ENCODE measurements at regions not wholly inside any gene's neighbourhood (a gene's known extent, or its start where the extent isn't known, plus 50 kb on each side); places are given as distances from the start of the nearest gene placed in this dataset.
"Not testable (repeated sequence)": the region's sequence is repeated elsewhere in the genome, so short reads cannot be mapped to it uniquely, and the experiment has no call there.

GRCh38 chr2:87567093-87567492 is 180.8 kb upstream of the PLGLB2 start:
- not testable (repeated sequence) for H3K4me2 ChIP-seq (ENCODE audit: low read depth, low read length); H3K27me3 ChIP-seq (replicated peaks; ENCODE audit: insufficient read depth, low read length); H3F3A ChIP-seq (ENCODE audit: insufficient read depth, low read length); DNase-seq; H4K20me1 ChIP-seq (ENCODE audit: insufficient read depth, low read length); H3K27ac ChIP-seq (ENCODE audit: low read length); H3K79me2 ChIP-seq (ENCODE audit: low read length); H3K4me1 ChIP-seq (ENCODE audit: low read length); H3K4me3 ChIP-seq (ENCODE audit: low read length); H3K9ac ChIP-seq (ENCODE audit: low read length); H3K36me3 ChIP-seq (replicated peaks; ENCODE audit: insufficient read depth, low read length); H2AFZ ChIP-seq (ENCODE audit: low read length); H3K9me2 ChIP-seq (replicated peaks; ENCODE audit: insufficient read depth, low read length); H3K9me3 ChIP-seq (replicated peaks; ENCODE audit: insufficient read depth, low read length)

GRCh38 chr2:87567912-87568311 is 180.0 kb upstream of the PLGLB2 start:
- not testable (repeated sequence) for H3K27me3 ChIP-seq (replicated peaks; ENCODE audit: insufficient read depth, low read length); H3F3A ChIP-seq (ENCODE audit: insufficient read depth, low read length); H3K9ac ChIP-seq (ENCODE audit: low read length); H3K4me1 ChIP-seq (ENCODE audit: low read length); H2AFZ ChIP-seq (ENCODE audit: low read length); H3K9me2 ChIP-seq (replicated peaks; ENCODE audit: insufficient read depth, low read length); H4K20me1 ChIP-seq (ENCODE audit: insufficient read depth, low read length); H3K9me3 ChIP-seq (replicated peaks; ENCODE audit: insufficient read depth, low read length); DNase-seq; H3K36me3 ChIP-seq (replicated peaks; ENCODE audit: insufficient read depth, low read length); H3K4me2 ChIP-seq (ENCODE audit: low read depth, low read length); H3K27ac ChIP-seq (ENCODE audit: low read length); H3K79me2 ChIP-seq (ENCODE audit: low read length); H3K4me3 ChIP-seq (ENCODE audit: low read length)

- not testable (repeated sequence) for H3K79me2 ChIP-seq (ENCODE audit: low read length); H3K4me3 ChIP-seq (ENCODE audit: low read length); DNase-seq; H3K9me2 ChIP-seq (replicated peaks; ENCODE audit: insufficient read depth, low read length); H3K4me1 ChIP-seq (ENCODE audit: low read length); H4K20me1 ChIP-seq (ENCODE audit: insufficient read depth, low read length); H2AFZ ChIP-seq (ENCODE audit: low read length); H3K36me3 ChIP-seq (replicated peaks; ENCODE audit: insufficient read depth, low read length); H3K9me3 ChIP-seq (replicated peaks; ENCODE audit: insufficient read depth, low read length); H3K27me3 ChIP-seq (replicated peaks; ENCODE audit: insufficient read depth, low read length); H3K27ac ChIP-seq (ENCODE audit: low read length); H3K9ac ChIP-seq (ENCODE audit: low read length); H3K4me2 ChIP-seq (ENCODE audit: low read depth, low read length); H3F3A ChIP-seq (ENCODE audit: insufficient read depth, low read length)
Observed at GRCh38 chr2:87568554-87569278, 179.2 kb upstream of the PLGLB2 start.

- not testable (repeated sequence) for H3K4me3 ChIP-seq (ENCODE audit: low read length); H3K9ac ChIP-seq (ENCODE audit: low read length); H3K27me3 ChIP-seq (replicated peaks; ENCODE audit: insufficient read depth, low read length); H4K20me1 ChIP-seq (ENCODE audit: insufficient read depth, low read length); H3K79me2 ChIP-seq (ENCODE audit: low read length); H3K36me3 ChIP-seq (replicated peaks; ENCODE audit: insufficient read depth, low read length); H3K9me3 ChIP-seq (replicated peaks; ENCODE audit: insufficient read depth, low read length); H3K9me2 ChIP-seq (replicated peaks; ENCODE audit: insufficient read depth, low read length); H2AFZ ChIP-seq (ENCODE audit: low read length); DNase-seq; H3F3A ChIP-seq (ENCODE audit: insufficient read depth, low read length); H3K4me1 ChIP-seq (ENCODE audit: low read length); H3K4me2 ChIP-seq (ENCODE audit: low read depth, low read length); H3K27ac ChIP-seq (ENCODE audit: low read length)
Observed at GRCh38 chr2:87569689-87570397, 178.0 kb upstream of the PLGLB2 start.

GRCh38 chr2:87571889-87572465 is 175.9 kb upstream of the PLGLB2 start:
- not testable (repeated sequence) for H3K27ac ChIP-seq (ENCODE audit: low read length); H3K9ac ChIP-seq (ENCODE audit: low read length); H3K36me3 ChIP-seq (replicated peaks; ENCODE audit: insufficient read depth, low read length); DNase-seq; H3K4me2 ChIP-seq (ENCODE audit: low read depth, low read length); H3F3A ChIP-seq (ENCODE audit: insufficient read depth, low read length); H3K79me2 ChIP-seq (ENCODE audit: low read length); H3K4me3 ChIP-seq (ENCODE audit: low read length); H3K4me1 ChIP-seq (ENCODE audit: low read length); H2AFZ ChIP-seq (ENCODE audit: low read length); H4K20me1 ChIP-seq (ENCODE audit: insufficient read depth, low read length); H3K9me3 ChIP-seq (replicated peaks; ENCODE audit: insufficient read depth, low read length); H3K27me3 ChIP-seq (replicated peaks; ENCODE audit: insufficient read depth, low read length); H3K9me2 ChIP-seq (replicated peaks; ENCODE audit: insufficient read depth, low read length)

- not testable (repeated sequence) for H3K9ac ChIP-seq (ENCODE audit: low read length); H2AFZ ChIP-seq (ENCODE audit: low read length); H3K4me3 ChIP-seq (ENCODE audit: low read length); H3K27me3 ChIP-seq (replicated peaks; ENCODE audit: insufficient read depth, low read length); H4K20me1 ChIP-seq (ENCODE audit: insufficient read depth, low read length); H3K36me3 ChIP-seq (replicated peaks; ENCODE audit: insufficient read depth, low read length); H3K4me1 ChIP-seq (ENCODE audit: low read length); H3K9me3 ChIP-seq (replicated peaks; ENCODE audit: insufficient read depth, low read length); H3F3A ChIP-seq (ENCODE audit: insufficient read depth, low read length); H3K79me2 ChIP-seq (ENCODE audit: low read length); H3K27ac ChIP-seq (ENCODE audit: low read length); H3K9me2 ChIP-seq (replicated peaks; ENCODE audit: insufficient read depth, low read length); DNase-seq; H3K4me2 ChIP-seq (ENCODE audit: low read depth, low read length)
Observed at GRCh38 chr2:87572906-87573305, 175.0 kb upstream of the PLGLB2 start.

GRCh38 chr2:87573386-87574192 is 174.3 kb upstream of the PLGLB2 start:
- H3K9ac ChIP-seq (ENCODE audit: low read length); H3K27ac ChIP-seq (ENCODE audit: low read length); H3K79me2 ChIP-seq (ENCODE audit: low read length); H3K9me3 ChIP-seq (replicated peaks; ENCODE audit: insufficient read depth, low read length); H3K36me3 ChIP-seq (replicated peaks; ENCODE audit: insufficient read depth, low read length); H3K4me3 ChIP-seq (ENCODE audit: low read length); H3F3A ChIP-seq (ENCODE audit: insufficient read depth, low read length); H2AFZ ChIP-seq (ENCODE audit: low read length); H3K4me2 ChIP-seq (ENCODE audit: low read depth, low read length); H3K27me3 ChIP-seq (replicated peaks; ENCODE audit: insufficient read depth, low read length); DNase-seq; H4K20me1 ChIP-seq (ENCODE audit: insufficient read depth, low read length); H3K4me1 ChIP-seq (ENCODE audit: low read length); H3K9me2 ChIP-seq (replicated peaks; ENCODE audit: insufficient read depth, low read length): not testable (repeated sequence)

Measured in MM.1S (cell line).